OCI-M2 (cell line): ENCODE measurements at regions not wholly inside any gene's neighbourhood (a gene's known extent, or its start where the extent isn't known, plus 50 kb on each side); places are given as distances from the start of the nearest gene placed in this dataset.

Experiments used
- DNase-seq: peaks from one replicate; lab custom pipeline; 2025; ENCODE audit not compliant: unreplicated experiment; lab: John Stamatoyannopoulos, UW

- DNase-seq: no peak
These were observed 418.3 kb upstream of the CYRIA start for GRCh38 chr2:17083902-17084301.

GRCh38 chr2:17079262-17079661 lies 413.6 kb upstream of the CYRIA start:
- DNase-seq: no peak

GRCh38 chr2:17076533-17076932 lies 410.9 kb upstream of the CYRIA start:
- DNase-seq: no peak

- no peak for DNase-seq
These were observed 405.1 kb upstream of the CYRIA start for GRCh38 chr2:17070711-17071110.

- no peak for DNase-seq
These were observed 403.9 kb upstream of the CYRIA start for GRCh38 chr2:17069564-17069963.

GRCh38 chr2:17068021-17068420 lies 402.4 kb upstream of the CYRIA start:
- DNase-seq: no peak

- no peak for DNase-seq
These were observed 399.9 kb upstream of the CYRIA start for GRCh38 chr2:17065536-17065935.

- no peak for DNase-seq
These were observed 395.4 kb upstream of the CYRIA start for GRCh38 chr2:17061028-17061427.

GRCh38 chr2:17059458-17059857 lies 393.8 kb upstream of the CYRIA start:
- no peak for DNase-seq

- DNase-seq: no peak
These were observed 393.3 kb upstream of the CYRIA start for GRCh38 chr2:17058772-17059402.

- no peak for DNase-seq
These were observed 391.7 kb upstream of the CYRIA start for GRCh38 chr2:17057109-17058017.

GRCh38 chr2:17056236-17056635 lies 390.6 kb upstream of the CYRIA start:
- no peak for DNase-seq

- DNase-seq: no peak
These were observed 386.4 kb upstream of the CYRIA start for GRCh38 chr2:17052001-17052400.

GRCh38 chr2:17051538-17051937 lies 385.9 kb upstream of the CYRIA start:
- DNase-seq: no peak

GRCh38 chr2:17043173-17043572 lies 377.5 kb upstream of the CYRIA start:
- DNase-seq: no peak

GRCh38 chr2:17036361-17036760 lies 370.7 kb upstream of the CYRIA start:
- DNase-seq: no peak

GRCh38 chr2:17035010-17035409 lies 369.4 kb upstream of the CYRIA start:
- no peak for DNase-seq

- no peak for DNase-seq
These were observed 364.4 kb upstream of the CYRIA start for GRCh38 chr2:17030047-17030446.

GRCh38 chr2:17012297-17012696 lies 346.7 kb upstream of the CYRIA start:
- DNase-seq: no peak

GRCh38 chr2:17010104-17010503 lies 344.5 kb upstream of the CYRIA start:
- no peak for DNase-seq

- DNase-seq: no peak
These were observed 334.5 kb upstream of the CYRIA start for GRCh38 chr2:17000184-17000482.

GRCh38 chr2:16999347-17000183 lies 333.9 kb upstream of the CYRIA start:
- no peak for DNase-seq
